Endodermal cell (in vitro differentiated cells): ENCODE measurements at regions not wholly inside any gene's neighbourhood (a gene's known extent, or its start where the extent isn't known, plus 50 kb on each side); places are given as distances from the start of the nearest gene placed in this dataset.

Experiments used
- DNase-seq: peaks from one replicate; pipeline ENCODE4 v3.0.0-alpha.2; 2017
- H3K27ac ChIP-seq: 2 replicates; pipeline ENCODE4 v1.5.1; 2013; ENCODE audit warnings: mild to moderate bottlenecking, low read depth, low read length, moderate library complexity
- H3K27me3 ChIP-seq: 2 replicates; pipeline ENCODE4 v1.6.1; 2013; ENCODE audit warnings: mild to moderate bottlenecking, low read length, moderate library complexity; ENCODE audit not compliant: insufficient read depth, control insufficient read depth, poor library complexity, severe bottlenecking
- H3K36me3 ChIP-seq: 2 replicates; pipeline ENCODE4 v1.7.0; 2013; ENCODE audit warnings: mild to moderate bottlenecking, low read length, moderate library complexity; ENCODE audit not compliant: control insufficient read depth, insufficient read depth
- H3K4me1 ChIP-seq: one replicate; pipeline ENCODE4 v1.7.0; 2013; ENCODE audit warnings: low read length; ENCODE audit not compliant: control insufficient read depth, insufficient read depth
- H3K4me3 ChIP-seq: 2 replicates; pipeline ENCODE4 v1.5.1; 2013; ENCODE audit warnings: mild to moderate bottlenecking, low read length, moderate library complexity
- H3K9ac ChIP-seq: 2 replicates; pipeline ENCODE4 v1.6.1; 2013; ENCODE audit warnings: mild to moderate bottlenecking, low read length, moderate library complexity; ENCODE audit not compliant: poor library complexity, severe bottlenecking; ENCODE audit errors: extremely low read depth
- H3K9me3 ChIP-seq: 2 replicates; pipeline ENCODE4 v1.6.1; 2013; ENCODE audit warnings: mild to moderate bottlenecking, low read length, moderate library complexity; ENCODE audit not compliant: control insufficient read depth
- H3K27ac Mint-ChIP-seq: 2 replicates; pipeline ENCODE4 v1.8.0; 2020; ENCODE audit warnings: mixed read lengths
- H3K27me3 Mint-ChIP-seq: 2 replicates; pipeline ENCODE4 v1.8.0; 2021; ENCODE audit warnings: mild to moderate bottlenecking, mixed read lengths; ENCODE audit not compliant: insufficient read depth
- H3K36me3 Mint-ChIP-seq: 2 replicates; pipeline ENCODE4 v1.8.0; 2020; ENCODE audit warnings: low read depth, mixed read lengths
- H3K4me1 Mint-ChIP-seq: 2 replicates; pipeline ENCODE4 v1.8.0; 2020; ENCODE audit warnings: mixed read lengths
- H3K4me3 Mint-ChIP-seq: 2 replicates; pipeline ENCODE4 v1.8.0; 2020; ENCODE audit warnings: mild to moderate bottlenecking, moderate library complexity, mixed read lengths
- H3K9me3 Mint-ChIP-seq: 2 replicates; pipeline ENCODE4 v1.8.0; 2020; ENCODE audit warnings: mild to moderate bottlenecking, mixed read lengths
- CTCF ChIP-seq: fragments of 200-600 bp; sonication (generic); conservative IDR thresholded peaks from 2 replicates; pipeline ENCODE4 v1.5.0; 2021; ENCODE audit warnings: antibody characterized with exemption, mild to moderate bottlenecking
- WGBS, 2 experiments: methylation state at CpG; one replicate each; pipeline versions ENCODE4 v1.1.5 to v1.1.7; 2013; ENCODE audit warnings: missing lambda C conversion rate in 2 of 2, mixed read lengths in 1 of 2; ENCODE audit not compliant: insufficient coverage in 1 of 2, insufficient read length in 1 of 2; 5-methylcytosine and 5-hydroxymethylcytosine counted together

- Histone ChIP-seq H3K4me1 (no peaks in the 10 kb centered on the region), H3K9ac (no peak overlapping the region), H3K9me3 (no peaks in the 10 kb centered on the region), H3K27ac (no peak overlapping the region), H3K27me3 (no peaks in the 10 kb centered on the region), H3K36me3 (no peaks in the 10 kb centered on the region), H3K4me3 (no peak overlapping the region)
- Mint-ChIP-seq H3K27me3 (no peaks in the 10 kb centered on the region), H3K9me3 (no peaks in the 10 kb centered on the region), H3K27ac (no peak overlapping the region), H3K4me3 (no peak overlapping the region), H3K4me1 (peaks cover 13% of the 10 kb centered on the region), H3K36me3 (no peaks in the 10 kb centered on the region)
- DNase-seq = no peak
- no peak for TF ChIP-seq CTCF
- 93 to 100% methylated on average over 2 to 4 of the region's 5 CpGs for WGBS, 2 experiments
These were observed 211.0 kb upstream of the FAR2 start for GRCh38 chr12:28938056-28938455.

GRCh38 chr12:28938581-28939235 lies 210.4 kb upstream of the FAR2 start:
- no peaks in the 10 kb centered on the region for H3K36me3 Mint-ChIP-seq
- 85% methylated on average over 9 to 11 of the region's 11 CpGs for WGBS, 2 experiments
- H3K4me1 Mint-ChIP-seq = peaks cover 13% of the 10 kb centered on the region
- H3K36me3 ChIP-seq = no peaks in the 10 kb centered on the region
- H3K9me3 ChIP-seq = no peaks in the 10 kb centered on the region
- no peak overlapping the region for H3K9ac ChIP-seq
- H3K27ac Mint-ChIP-seq = peak overlapping the region; percentile 5
- H3K27me3 Mint-ChIP-seq = no peaks in the 10 kb centered on the region
- no peaks in the 10 kb centered on the region for H3K4me1 ChIP-seq
- no peak for DNase-seq
- H3K27ac ChIP-seq = no peak overlapping the region
- no peak overlapping the region for H3K4me3 ChIP-seq
- H3K4me3 Mint-ChIP-seq = no peak overlapping the region
- H3K9me3 Mint-ChIP-seq = no peaks in the 10 kb centered on the region
- H3K27me3 ChIP-seq = no peaks in the 10 kb centered on the region
- no peak for TF ChIP-seq CTCF

DNA sequence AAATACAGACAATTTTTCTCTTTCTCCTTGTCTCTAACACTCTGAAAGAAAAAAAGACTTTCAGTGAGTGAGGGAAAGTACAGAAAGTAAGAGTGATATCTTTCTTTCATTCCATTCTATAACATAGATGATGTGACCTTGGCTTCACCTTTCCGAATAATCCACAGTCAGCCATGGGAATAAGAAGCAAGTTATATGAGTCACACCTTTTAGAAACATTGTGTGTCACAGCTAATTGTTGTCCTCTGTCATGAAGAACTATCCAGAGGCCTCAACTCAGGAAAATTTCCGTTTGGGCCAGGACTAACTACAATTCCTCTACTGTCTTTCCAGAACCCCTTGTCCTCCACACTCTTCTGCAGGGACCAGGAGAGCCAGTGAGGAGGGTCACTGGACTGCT lies 209.7 kb upstream of the FAR2 start:
- H3K27ac Mint-ChIP-seq = no peak overlapping the region
- no peaks in the 10 kb centered on the region for H3K9me3 Mint-ChIP-seq
- Histone ChIP-seq H3K36me3 (no peaks in the 10 kb centered on the region), H3K27ac (no peak overlapping the region), H3K9me3 (no peaks in the 10 kb centered on the region), H3K4me1 (no peaks in the 10 kb centered on the region), H3K4me3 (no peak overlapping the region), H3K9ac (no peak overlapping the region), H3K27me3 (no peaks in the 10 kb centered on the region)
- no peaks in the 10 kb centered on the region for H3K36me3 Mint-ChIP-seq
- DNase-seq = no peak
- H3K4me1 Mint-ChIP-seq = peaks cover 13% of the 10 kb centered on the region
- WGBS, 2 experiments = 93% methylated on average over 2 of the region's 2 CpGs; no CpG with 5 or more reads in 1 of the 2 experiments
- no peaks in the 10 kb centered on the region for H3K27me3 Mint-ChIP-seq
- no peak for TF ChIP-seq CTCF
- no peak overlapping the region for H3K4me3 Mint-ChIP-seq
